B cell (primary cell): ENCODE measurements at regions not wholly inside any gene's neighbourhood (a gene's known extent, or its start where the extent isn't known, plus 50 kb on each side); places are given as distances from the start of the nearest gene placed in this dataset.

Experiments
- ATAC-seq: fragments of 200-7000 bp; cut with Tn5 transposase; one replicate; pipeline ENCODE4 v1.10.0; 2021; ENCODE audit warnings: low read depth, mild to moderate bottlenecking, moderate number of reproducible peaks, moderate library complexity
- CTCF ChIA-PET: fragments of 350-600 bp; sonication (Branson Sonifier 250); formaldehyde crosslinking; loops from one replicate; lab custom pipeline; 2021; ENCODE audit warnings: antibody characterized with exemption, inconsistent platforms; lab: Charles Lee
- POLR2A ChIA-PET: fragments of 350-600 bp; sonication (Branson Sonifier 250); formaldehyde crosslinking; loops from one replicate; lab custom pipeline; 2021; ENCODE audit warnings: antibody characterized with exemption; lab: Charles Lee
- DNase-seq: peaks from one replicate; pipeline ENCODE4 v3.0.0; 2013
- H2AFZ ChIP-seq: 2 replicates; pipeline ENCODE4 v1.6.1; 2012; ENCODE audit warnings: mild to moderate bottlenecking, low read depth, low read length; ENCODE audit not compliant: insufficient read depth, poor library complexity, severe bottlenecking
- H3K27ac ChIP-seq, 2 donors: 1 replicate in 1 of 2; 2 replicates in 1 of 2; pipeline ENCODE4 v1.5.1; 2012 to 2013; ENCODE audit warnings: low read length in 2 of 2, mild to moderate bottlenecking in 2 of 2, moderate library complexity in 1 of 2
- H3K27me3 ChIP-seq, 4 experiments: fragments of 200-600 bp in 1 of 4; sonication (generic) in 1 of 4; replicated peaks in 1 of 4; 1 replicate in 2 of 4; 2 replicates in 2 of 4; pipeline versions ENCODE4 v1.6.1 to v1.7.0; 2013 to 2016; ENCODE audit warnings: low read length in 3 of 4, mild to moderate bottlenecking in 2 of 4, mixed read lengths in 1 of 4, moderate library complexity in 1 of 4; ENCODE audit not compliant: insufficient read depth in 4 of 4, control insufficient read depth in 3 of 4; ENCODE audit errors: control extremely low read depth in 1 of 4
- H3K36me3 ChIP-seq, 2 experiments: replicated peaks in 1 of 2; 1 replicate in 1 of 2; 2 replicates in 1 of 2; pipeline versions ENCODE4 v1.6.1 to v1.7.1; 2013; ENCODE audit warnings: low read length in 1 of 2; ENCODE audit not compliant: insufficient read depth in 2 of 2, control insufficient read depth in 1 of 2; ENCODE audit errors: control extremely low read depth in 1 of 2, extremely low read depth in 1 of 2
- H3K4me1 ChIP-seq, 2 donors: fragments of 200-600 bp in 1 of 2; sonication (generic) in 1 of 2; 1 replicate in 1 of 2; 2 replicates in 1 of 2; pipeline versions ENCODE4 v1.5.1 to v1.6.1; 2013 to 2017; ENCODE audit warnings: low read length in 2 of 2; ENCODE audit not compliant: control insufficient read depth in 2 of 2, insufficient read depth in 2 of 2
- H3K4me2 ChIP-seq: replicated peaks from 2 replicates; pipeline ENCODE3; 2012; ENCODE audit warnings: mild to moderate bottlenecking, low read depth, low read length; ENCODE audit not compliant: poor library complexity, severe bottlenecking
- H3K4me3 ChIP-seq, 5 experiments: fragments of 200-600 bp in 1 of 5; sonication (generic) in 1 of 5; 1 replicate in 3 of 5; 2 replicates in 2 of 5; pipeline versions ENCODE4 v1.5.1 to v1.7.0; 2011 to 2016; ENCODE audit warnings: low read length in 4 of 5, mild to moderate bottlenecking in 4 of 5, low read depth in 2 of 5, control low read depth in 1 of 5, moderate library complexity in 1 of 5; ENCODE audit not compliant: insufficient read depth in 1 of 5; ENCODE audit errors: control extremely low read depth in 1 of 5, extremely low read depth in 1 of 5
- H3K79me2 ChIP-seq: fragments of 200-600 bp; sonication (generic); one replicate; pipeline ENCODE4 v1.6.0; 2016; ENCODE audit warnings: low read length; ENCODE audit not compliant: control insufficient read depth, insufficient read depth
- H3K9ac ChIP-seq: fragments of 200-600 bp; sonication (generic); 2 replicates; pipeline ENCODE4 v1.6.1; 2017; ENCODE audit warnings: mild to moderate bottlenecking, low read length, moderate library complexity
- H3K9me3 ChIP-seq, 3 donors: one replicate each; pipeline versions ENCODE4 v1.6.1 to v1.7.1; 2013; ENCODE audit warnings: low read length in 2 of 3; ENCODE audit not compliant: control insufficient read depth in 2 of 3, insufficient read depth in 1 of 3; ENCODE audit errors: control extremely low read depth in 1 of 3
- H4K20me1 ChIP-seq: 2 replicates; pipeline ENCODE4 v1.6.0; 2012; ENCODE audit warnings: mild to moderate bottlenecking, low read length; ENCODE audit not compliant: insufficient read depth, control insufficient read depth, poor library complexity, severe bottlenecking
- H3K27ac Mint-ChIP-seq: one replicate; pipeline ENCODE4 v1.8.0; 2021; ENCODE audit warnings: mixed read lengths
- H3K27me3 Mint-ChIP-seq: one replicate; pipeline ENCODE4 v1.8.0; 2021; ENCODE audit warnings: mixed read lengths
- H3K4me1 Mint-ChIP-seq: one replicate; pipeline ENCODE4 v1.8.0; 2021; ENCODE audit warnings: mixed read lengths
- H3K4me3 Mint-ChIP-seq: one replicate; pipeline ENCODE4 v1.8.0; 2021; ENCODE audit warnings: mixed read lengths
- H3K9me3 Mint-ChIP-seq: one replicate; pipeline ENCODE4 v1.8.0; 2022; ENCODE audit warnings: mixed read lengths; ENCODE audit not compliant: insufficient read depth
- CTCF ChIP-seq: fragments of 200-600 bp; IDR thresholded peaks from one replicate; pipeline ENCODE4 v1.8.0; 2022; ENCODE audit warnings: antibody characterized with exemption, mild to moderate bottlenecking
- EZH2 ChIP-seq: IDR thresholded peaks from 2 replicates; pipeline ENCODE4 v1.6.1; 2012; ENCODE audit warnings: borderline replicate concordance, low read depth, mild to moderate bottlenecking, moderate library complexity, low read length; ENCODE audit not compliant: insufficient read depth, poor library complexity, severe bottlenecking
- WGBS: methylation state at CpG from one replicate; pipeline ENCODE4 v1.1.5; 2013; ENCODE audit warnings: missing lambda C conversion rate; ENCODE audit not compliant: insufficient coverage; 5-methylcytosine and 5-hydroxymethylcytosine counted together
- intact Hi-C: fragments of 100-400 bp; cut with micrococcal nuclease; formaldehyde crosslinking; loops from one replicate; pipeline ENCODE4 v1.10.0; 2022

GRCh38 chr3:106116733-106117489 is 248.1 kb upstream of the CBLB start:
- Histone ChIP-seq H3K9me3 (peaks cover 0 to 2% (median 0%) of the 10 kb centered on the region in 3 donors), H3K79me2 (no peaks in the 10 kb centered on the region), H3K4me3 (no peak overlapping the region), H3K4me1 (no peaks in the 10 kb centered on the region), H3K4me2 (no peak overlapping the region), H3K36me3 (no peaks in the 10 kb centered on the region), H3K27ac (no peak overlapping the region), H3K9ac (no peak overlapping the region), H2AFZ (no peak overlapping the region), H3K27me3 (no peaks in the 10 kb centered on the region), H4K20me1 (no peaks in the 10 kb centered on the region)
- H3K9me3 Mint-ChIP-seq = no peaks in the 10 kb centered on the region
- DNase-seq (no peak), ATAC-seq (no peak)
- intact Hi-C loops = no loop called here
- CTCF ChIA-PET = interaction anchor here (2.6 kb wide), 1 partner anchor 492 kb away, joined by 7 read pairs; no protein-coding TSS in a partner anchor
- POLR2A ChIA-PET = interaction anchor here (0.6 kb wide), 1 partner anchor 7 kb away, joined by 8 read pairs; no protein-coding TSS in a partner anchor
- H3K27me3 Mint-ChIP-seq = no peaks in the 10 kb centered on the region
- H3K27ac Mint-ChIP-seq = no peak overlapping the region
- H3K4me3 Mint-ChIP-seq = no peak overlapping the region
- peaks cover 9% of the 10 kb centered on the region for H3K4me1 Mint-ChIP-seq
- 97% methylated on average over 6 of the region's 7 CpGs for WGBS
- TF ChIP-seq CTCF (no peak), EZH2 (no peak)

- no peaks in the 10 kb centered on the region for H3K27me3 ChIP-seq
- POLR2A ChIA-PET = interaction anchor here (0.6 kb wide), 1 partner anchor 8 kb away, joined by 8 read pairs; no protein-coding TSS in a partner anchor
- peaks cover 0 to 2% (median 0%) of the 10 kb centered on the region in 3 donors for H3K9me3 ChIP-seq
- H3K4me1 ChIP-seq = no peaks in the 10 kb centered on the region
- H3K36me3 ChIP-seq = no peaks in the 10 kb centered on the region
- DNase-seq = no peak
- no peak overlapping the region for H3K4me3 ChIP-seq
- no peak overlapping the region for H2AFZ ChIP-seq
- no peak overlapping the region for H3K27ac Mint-ChIP-seq
- no peak for ATAC-seq
- TF ChIP-seq CTCF = no peak
- TF ChIP-seq EZH2 = no peak
- H3K9me3 Mint-ChIP-seq = no peaks in the 10 kb centered on the region
- CTCF ChIA-PET = interaction anchor here (2.6 kb wide), 1 partner anchor 492 kb away, joined by 7 read pairs; no protein-coding TSS in a partner anchor
- peaks cover 9% of the 10 kb centered on the region for H3K4me1 Mint-ChIP-seq
- H3K27ac ChIP-seq = no peak overlapping the region
- H3K4me2 ChIP-seq = no peak overlapping the region
- H3K9ac ChIP-seq = no peak overlapping the region
- H3K4me3 Mint-ChIP-seq = no peak overlapping the region
- H3K79me2 ChIP-seq = no peaks in the 10 kb centered on the region
- no peaks in the 10 kb centered on the region for H3K27me3 Mint-ChIP-seq
- no peaks in the 10 kb centered on the region for H4K20me1 ChIP-seq
- WGBS = 100% methylated on average over 2 of the region's 3 CpGs
- intact Hi-C loops = no loop called here
Observed at GRCh38 chr3:106117490-106117858, 248.7 kb upstream of the CBLB start.
